ENCODE measurements at regions not wholly inside any gene's neighbourhood (a gene's known extent, or its start where the extent isn't known, plus 50 kb on each side); places are given as distances from the start of the nearest gene placed in this dataset.
"Not testable (repeated sequence)": the region's sequence is repeated elsewhere in the genome, so short reads cannot be mapped to it uniquely, and the experiment has no call there.

GRCh38 chr2:111273007-111273406, 152.3 kb downstream of the BCL2L11 start:
- H3K36me3 ChIP-seq (ENCODE audit: insufficient read depth, low read length); H3K9me3 ChIP-seq (ENCODE audit: control insufficient read depth in 1 of 2, insufficient read depth in 1 of 2, low read length in 2 of 2); H3K36me3 Mint-ChIP-seq (ENCODE audit: low read depth); H3K9me3 Mint-ChIP-seq; DNase-seq; POLR2A ChIA-PET; H3K4me3 Mint-ChIP-seq; CTCF ChIA-PET; H3K4me1 ChIP-seq (ENCODE audit: insufficient read depth, low read length); H3K27me3 ChIP-seq (ENCODE audit: control insufficient read depth in 1 of 2, insufficient read depth in 2 of 2, low read length in 2 of 2); H3K27ac ChIP-seq (ENCODE audit: low read depth in 1 of 2, low read length in 2 of 2); H3K4me3 ChIP-seq (ENCODE audit: low read length); H3K4me1 Mint-ChIP-seq (ENCODE audit: low read depth); ATAC-seq (ENCODE audit: poor library complexity); H3K27ac Mint-ChIP-seq; intact Hi-C loops (cut with DNase I, micrococcal nuclease); H3K27me3 Mint-ChIP-seq: not testable (repeated sequence)

GRCh38 chr2:111275047-111275853, 154.5 kb downstream of the BCL2L11 start:
- H3K4me1 ChIP-seq (ENCODE audit: insufficient read depth, low read length); POLR2A ChIA-PET; ATAC-seq (ENCODE audit: poor library complexity); H3K27me3 Mint-ChIP-seq; H3K4me3 Mint-ChIP-seq; H3K27ac Mint-ChIP-seq; DNase-seq; intact Hi-C loops (cut with DNase I, micrococcal nuclease); H3K4me1 Mint-ChIP-seq (ENCODE audit: low read depth); H3K36me3 Mint-ChIP-seq (ENCODE audit: low read depth); H3K27me3 ChIP-seq (ENCODE audit: control insufficient read depth in 1 of 2, insufficient read depth in 2 of 2, low read length in 2 of 2); H3K9me3 Mint-ChIP-seq; H3K27ac ChIP-seq (ENCODE audit: low read depth in 1 of 2, low read length in 2 of 2); H3K36me3 ChIP-seq (ENCODE audit: insufficient read depth, low read length); H3K4me3 ChIP-seq (ENCODE audit: low read length); H3K9me3 ChIP-seq (ENCODE audit: control insufficient read depth in 1 of 2, insufficient read depth in 1 of 2, low read length in 2 of 2); CTCF ChIA-PET: not testable (repeated sequence)

GRCh38 chr2:111275854-111276171, 155.1 kb downstream of the BCL2L11 start:
- H3K36me3 Mint-ChIP-seq (ENCODE audit: low read depth); H3K27me3 ChIP-seq (ENCODE audit: control insufficient read depth in 1 of 2, insufficient read depth in 2 of 2, low read length in 2 of 2); H3K27ac Mint-ChIP-seq; H3K9me3 ChIP-seq (ENCODE audit: control insufficient read depth in 1 of 2, insufficient read depth in 1 of 2, low read length in 2 of 2); H3K9me3 Mint-ChIP-seq; H3K36me3 ChIP-seq (ENCODE audit: insufficient read depth, low read length); H3K4me1 ChIP-seq (ENCODE audit: insufficient read depth, low read length); CTCF ChIA-PET; intact Hi-C loops (cut with DNase I, micrococcal nuclease); H3K4me1 Mint-ChIP-seq (ENCODE audit: low read depth); DNase-seq; H3K27me3 Mint-ChIP-seq; POLR2A ChIA-PET; H3K4me3 ChIP-seq (ENCODE audit: low read length); H3K27ac ChIP-seq (ENCODE audit: low read depth in 1 of 2, low read length in 2 of 2); H3K4me3 Mint-ChIP-seq; ATAC-seq (ENCODE audit: poor library complexity): not testable (repeated sequence)

- H3K4me3 ChIP-seq (ENCODE audit: low read length); H3K36me3 Mint-ChIP-seq (ENCODE audit: low read depth); ATAC-seq (ENCODE audit: poor library complexity); H3K27ac ChIP-seq (ENCODE audit: low read depth in 1 of 2, low read length in 2 of 2); POLR2A ChIA-PET; H3K27me3 Mint-ChIP-seq; H3K9me3 ChIP-seq (ENCODE audit: control insufficient read depth in 1 of 2, insufficient read depth in 1 of 2, low read length in 2 of 2); intact Hi-C loops (cut with DNase I, micrococcal nuclease); CTCF ChIA-PET; H3K4me3 Mint-ChIP-seq; H3K27ac Mint-ChIP-seq; H3K36me3 ChIP-seq (ENCODE audit: insufficient read depth, low read length); DNase-seq; H3K27me3 ChIP-seq (ENCODE audit: control insufficient read depth in 1 of 2, insufficient read depth in 2 of 2, low read length in 2 of 2); H3K4me1 ChIP-seq (ENCODE audit: insufficient read depth, low read length); H3K4me1 Mint-ChIP-seq (ENCODE audit: low read depth); H3K9me3 Mint-ChIP-seq: not testable (repeated sequence)
These were observed 157.4 kb downstream of the BCL2L11 start for GRCh38 chr2:111278133-111278532.

GRCh38 chr2:111280709-111281286, 160.1 kb downstream of the BCL2L11 start:
- ATAC-seq (ENCODE audit: poor library complexity); POLR2A ChIA-PET; H3K36me3 Mint-ChIP-seq (ENCODE audit: low read depth); H3K27me3 ChIP-seq (ENCODE audit: control insufficient read depth in 1 of 2, insufficient read depth in 2 of 2, low read length in 2 of 2); H3K27ac ChIP-seq (ENCODE audit: low read depth in 1 of 2, low read length in 2 of 2); H3K9me3 Mint-ChIP-seq; H3K4me1 Mint-ChIP-seq (ENCODE audit: low read depth); H3K4me3 ChIP-seq (ENCODE audit: low read length); H3K27ac Mint-ChIP-seq; H3K4me3 Mint-ChIP-seq; H3K4me1 ChIP-seq (ENCODE audit: insufficient read depth, low read length); CTCF ChIA-PET; H3K36me3 ChIP-seq (ENCODE audit: insufficient read depth, low read length); intact Hi-C loops (cut with DNase I, micrococcal nuclease); H3K9me3 ChIP-seq (ENCODE audit: control insufficient read depth in 1 of 2, insufficient read depth in 1 of 2, low read length in 2 of 2); DNase-seq; H3K27me3 Mint-ChIP-seq: not testable (repeated sequence)

GRCh38 chr2:111282162-111282561, 161.4 kb downstream of the BCL2L11 start:
- H3K9me3 Mint-ChIP-seq; H3K27ac Mint-ChIP-seq; H3K36me3 Mint-ChIP-seq (ENCODE audit: low read depth); intact Hi-C loops (cut with DNase I, micrococcal nuclease); H3K36me3 ChIP-seq (ENCODE audit: insufficient read depth, low read length); CTCF ChIA-PET; H3K4me1 Mint-ChIP-seq (ENCODE audit: low read depth); H3K27me3 ChIP-seq (ENCODE audit: control insufficient read depth in 1 of 2, insufficient read depth in 2 of 2, low read length in 2 of 2); H3K27ac ChIP-seq (ENCODE audit: low read depth in 1 of 2, low read length in 2 of 2); H3K4me1 ChIP-seq (ENCODE audit: insufficient read depth, low read length); DNase-seq; ATAC-seq (ENCODE audit: poor library complexity); POLR2A ChIA-PET; H3K4me3 Mint-ChIP-seq; H3K4me3 ChIP-seq (ENCODE audit: low read length); H3K27me3 Mint-ChIP-seq; H3K9me3 ChIP-seq (ENCODE audit: control insufficient read depth in 1 of 2, insufficient read depth in 1 of 2, low read length in 2 of 2): not testable (repeated sequence)

GRCh38 chr2:111287646-111288568, 167.2 kb downstream of the BCL2L11 start:
- H3K27ac Mint-ChIP-seq, CTCF ChIA-PET, H3K4me3 Mint-ChIP-seq: not testable (repeated sequence)

More at GRCh38 chr2:111287646-111288568, 167.2 kb downstream of the BCL2L11 start:
- H3K27me3 ChIP-seq (ENCODE audit: control insufficient read depth in 1 of 2, insufficient read depth in 2 of 2, low read length in 2 of 2); H3K9me3 ChIP-seq (ENCODE audit: control insufficient read depth in 1 of 2, insufficient read depth in 1 of 2, low read length in 2 of 2); DNase-seq; H3K27ac ChIP-seq (ENCODE audit: low read depth in 1 of 2, low read length in 2 of 2); H3K4me1 Mint-ChIP-seq (ENCODE audit: low read depth); H3K4me3 ChIP-seq (ENCODE audit: low read length); POLR2A ChIA-PET; H3K9me3 Mint-ChIP-seq; H3K36me3 Mint-ChIP-seq (ENCODE audit: low read depth); intact Hi-C loops (cut with DNase I, micrococcal nuclease); ATAC-seq (ENCODE audit: poor library complexity); H3K4me1 ChIP-seq (ENCODE audit: insufficient read depth, low read length); H3K36me3 ChIP-seq (ENCODE audit: insufficient read depth, low read length); H3K27me3 Mint-ChIP-seq: not testable (repeated sequence)
